ENCODE measurements at regions not wholly inside any gene's neighbourhood (a gene's known extent, or its start where the extent isn't known, plus 50 kb on each side); places are given as distances from the start of the nearest gene placed in this dataset.

DNA sequence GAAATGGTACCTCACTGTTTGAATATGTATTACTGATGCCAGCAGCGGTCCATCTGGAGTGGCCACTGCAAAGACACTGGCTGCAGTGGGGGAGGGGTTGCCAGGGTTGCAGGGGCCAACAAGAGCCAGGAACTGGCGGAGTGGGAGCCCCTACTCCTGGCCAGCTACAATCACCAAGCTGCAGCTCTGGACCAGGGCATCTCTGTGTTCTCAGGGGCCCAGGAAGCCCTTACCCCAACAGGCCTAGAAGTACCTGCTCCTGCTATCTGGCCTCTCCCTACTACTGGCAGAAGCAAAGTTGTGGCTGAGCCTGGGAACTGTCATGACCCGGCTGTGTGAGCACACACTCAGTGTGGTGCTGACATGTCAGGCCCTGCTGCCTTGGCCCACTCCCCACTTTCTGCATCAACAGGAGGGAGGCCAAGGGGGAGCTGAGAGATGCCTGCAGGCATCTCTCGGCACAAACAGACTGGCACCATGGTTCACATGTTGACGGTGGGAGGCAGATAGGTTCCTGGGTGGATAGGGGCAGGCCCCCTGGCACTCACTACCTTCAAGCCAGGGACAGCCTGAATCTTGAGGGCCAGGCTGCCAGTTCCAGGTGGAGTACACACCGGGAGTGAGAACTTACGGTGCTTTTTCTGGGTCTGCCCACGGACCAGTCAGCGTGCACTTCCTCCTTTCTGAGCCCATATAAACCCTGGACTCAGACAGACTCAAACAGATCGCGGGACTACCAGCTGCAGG is 1188.0 kb downstream of the GRIK2 start:
- TF ChIP-seq, protein P1, sequence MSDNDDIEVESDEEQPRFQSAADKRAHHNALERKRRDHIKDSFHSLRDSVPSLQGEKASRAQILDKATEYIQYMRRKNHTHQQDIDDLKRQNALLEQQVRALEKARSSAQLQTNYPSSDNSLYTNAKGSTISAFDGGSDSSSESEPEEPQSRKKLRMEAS (IDR thresholded peaks at IDR 0.05) = no peak
- TF ChIP-seq EP300 (IDR thresholded peaks at IDR 0.05; ENCODE audit: borderline replicate concordance) (no peak), RAD21 (IDR thresholded peaks at IDR 0.05; ENCODE audit: low read depth) (no peak), YY1 (IDR thresholded peaks at IDR 0.05; ENCODE audit: low read depth) (no peak), TCF12 (IDR thresholded peaks at IDR 0.05; ENCODE audit: low read depth) (no peak)

All from Ishikawa (cell line).